H1 (cell line): ENCODE measurements at regions not wholly inside any gene's neighbourhood (a gene's known extent, or its start where the extent isn't known, plus 50 kb on each side); places are given as distances from the start of the nearest gene placed in this dataset.

Experiments
- EP300 ChIP-seq, 2 experiments: IDR thresholded peaks; 1 replicate in 1 of 2; 2 replicates in 1 of 2; pipeline ENCODE4 v1.6.1; 2011 to 2012; ENCODE audit warnings: low read depth in 2 of 2, low read length in 2 of 2, mild to moderate bottlenecking in 2 of 2, borderline replicate concordance in 1 of 2, inconsistent platforms in 1 of 2, moderate library complexity in 1 of 2
- POLR2AphosphoS5 ChIP-seq: IDR thresholded peaks from 2 replicates; pipeline ENCODE4 v1.6.1; 2011; ENCODE audit warnings: low read depth, low read length
- TF ChIP-seq, protein P1 (sequence below), 3 experiments: IDR thresholded peaks; 1 replicate in 2 of 3; 2 replicates in 1 of 3; pipeline versions ENCODE4 v1.5.1 to v1.6.1; 2011; ENCODE audit warnings: low read length in 3 of 3, mild to moderate bottlenecking in 3 of 3, inconsistent platforms in 2 of 3, low read depth in 1 of 3, moderate library complexity in 1 of 3; ENCODE audit not compliant: insufficient read depth in 1 of 3; ENCODE audit errors: control extremely low read depth in 1 of 3

DNA sequence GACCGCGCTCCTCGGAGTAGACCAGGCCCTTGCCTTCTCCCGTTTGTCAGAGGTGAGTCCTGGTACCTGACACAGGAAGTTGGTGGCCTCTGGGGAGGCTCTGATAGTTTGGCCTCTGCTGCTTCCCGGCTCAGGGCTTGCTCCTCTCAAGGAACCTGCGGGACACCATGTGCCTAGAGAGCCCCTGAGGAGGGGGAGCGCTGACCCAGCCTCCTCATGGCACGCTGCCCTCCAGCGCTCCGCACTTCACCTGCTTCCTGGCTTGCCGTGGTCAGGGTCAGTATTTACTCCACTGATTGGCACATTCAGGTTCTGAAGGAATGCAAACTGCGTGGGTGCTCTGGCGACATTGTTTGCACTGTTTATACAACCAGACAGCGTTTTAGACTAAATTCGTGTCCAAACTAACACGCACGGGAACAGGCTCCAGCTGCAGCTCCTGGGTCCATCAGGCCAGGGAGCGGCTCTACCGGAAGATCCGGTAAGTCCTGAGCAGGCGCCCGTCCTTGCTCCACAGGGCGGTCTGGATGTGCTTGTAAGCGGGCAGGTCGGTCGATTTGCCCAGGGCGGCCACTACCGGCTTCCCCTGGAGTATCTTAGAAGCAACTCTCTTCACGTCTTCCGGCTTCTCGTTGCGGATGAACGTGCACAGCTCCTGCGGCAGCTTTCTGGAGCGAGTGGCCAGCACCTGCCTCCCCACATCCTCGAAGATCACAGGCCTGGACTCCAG is 121.6 kb upstream of the GRID2 start:
- TF ChIP-seq, protein P1, sequence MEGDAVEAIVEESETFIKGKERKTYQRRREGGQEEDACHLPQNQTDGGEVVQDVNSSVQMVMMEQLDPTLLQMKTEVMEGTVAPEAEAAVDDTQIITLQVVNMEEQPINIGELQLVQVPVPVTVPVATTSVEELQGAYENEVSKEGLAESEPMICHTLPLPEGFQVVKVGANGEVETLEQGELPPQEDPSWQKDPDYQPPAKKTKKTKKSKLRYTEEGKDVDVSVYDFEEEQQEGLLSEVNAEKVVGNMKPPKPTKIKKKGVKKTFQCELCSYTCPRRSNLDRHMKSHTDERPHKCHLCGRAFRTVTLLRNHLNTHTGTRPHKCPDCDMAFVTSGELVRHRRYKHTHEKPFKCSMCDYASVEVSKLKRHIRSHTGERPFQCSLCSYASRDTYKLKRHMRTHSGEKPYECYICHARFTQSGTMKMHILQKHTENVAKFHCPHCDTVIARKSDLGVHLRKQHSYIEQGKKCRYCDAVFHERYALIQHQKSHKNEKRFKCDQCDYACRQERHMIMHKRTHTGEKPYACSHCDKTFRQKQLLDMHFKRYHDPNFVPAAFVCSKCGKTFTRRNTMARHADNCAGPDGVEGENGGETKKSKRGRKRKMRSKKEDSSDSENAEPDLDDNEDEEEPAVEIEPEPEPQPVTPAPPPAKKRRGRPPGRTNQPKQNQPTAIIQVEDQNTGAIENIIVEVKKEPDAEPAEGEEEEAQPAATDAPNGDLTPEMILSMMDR (IDR thresholded peaks at IDR 0.05; ENCODE audit: control extremely low read depth in 1 of 3, insufficient read depth in 1 of 3, low read depth in 1 of 3, low read length in 3 of 3): no peak
- TF ChIP-seq EP300 (IDR thresholded peaks at IDR 0.05; ENCODE audit: borderline replicate concordance in 1 of 2, low read depth in 2 of 2, low read length in 2 of 2) (no peak), POLR2AphosphoS5 (no peak)
